Peyer's patch (tissue), 4 donors: ENCODE measurements at regions not wholly inside any gene's neighbourhood (a gene's known extent, or its start where the extent isn't known, plus 50 kb on each side); places are given as distances from the start of the nearest gene placed in this dataset.

Experiments
- CTCF ChIP-seq, 6 experiments: fragments of 450-650 bp in 4 of 6; fragments of 200-600 bp in 2 of 6; sonication (generic) in 1 of 6; IDR thresholded peaks; one replicate each; pipeline ENCODE4 v1.5.1; 2017 to 2019; ENCODE audit warnings: antibody characterized with exemption in 6 of 6, mild to moderate bottlenecking in 3 of 6, moderate library complexity in 1 of 6
- POLR2A ChIP-seq, 2 donors: fragments of 450-650 bp; IDR thresholded peaks; one replicate each; pipeline ENCODE4 v1.5.1; 2017; ENCODE audit warnings: antibody characterized with exemption in 2 of 2, mild to moderate bottlenecking in 2 of 2, moderate library complexity in 2 of 2

GRCh38 chr9:102106439-102106838 is 368.0 kb upstream of the GRIN3A start:
- TF ChIP-seq CTCF (IDR thresholded peaks at IDR 0.05) (no peak), POLR2A (IDR thresholded peaks at IDR 0.05) (no peak)
